Endothelial cell of umbilical vein (primary cell): ENCODE measurements at regions not wholly inside any gene's neighbourhood (a gene's known extent, or its start where the extent isn't known, plus 50 kb on each side); places are given as distances from the start of the nearest gene placed in this dataset.

Experiments
- BruUV-seq: library from RNA; stranded (reverse); fragments of 400-500 nt; replicated peaks from 2 replicates; lab custom pipeline; 2021; lab: Mats Ljungman, UMichigan
- CTCF ChIA-PET: fragments of 300-600, 350-600 bp; sonication (Branson Sonifier 250); formaldehyde crosslinking; loops from one replicate; lab custom pipeline; 2021; ENCODE audit warnings: antibody characterized with exemption, inconsistent platforms; lab: Charles Lee
- POLR2A ChIA-PET: fragments of 300-600, 350-600 bp; sonication (Branson Sonifier 250); formaldehyde crosslinking; loops from one replicate; lab custom pipeline; 2021; ENCODE audit warnings: antibody characterized with exemption, inconsistent platforms; lab: Charles Lee
- DNase-seq: peaks from one replicate; pipeline ENCODE4 v3.0.0-alpha.2; 2011; ENCODE audit warnings: low read depth, low spot score
- FAIRE-seq: peaks from 2 replicates; lab custom pipeline; 2011; peaks lifted over from hg19 to GRCh38; lab: Jason Lieb, UNC
- H2AFZ ChIP-seq: 2 replicates; pipeline ENCODE4 v1.6.0; 2012; ENCODE audit warnings: low read depth, low read length, control low read depth, inconsistent platforms
- H3K27ac ChIP-seq: 2 replicates; pipeline ENCODE4 v1.5.1; 2011; ENCODE audit warnings: low read depth, mild to moderate bottlenecking, control low read depth, low read length, moderate library complexity; ENCODE audit not compliant: insufficient read depth
- H3K27me3 ChIP-seq, 2 experiments: 2 replicates each; pipeline versions ENCODE4 v1.6.0 to v1.6.1; 2011; ENCODE audit warnings: low read length in 2 of 2, mixed read lengths in 1 of 2; ENCODE audit not compliant: control insufficient read depth in 2 of 2, insufficient read depth in 2 of 2
- H3K36me3 ChIP-seq, 2 experiments: 2 replicates in 1 of 2; 3 replicates in 1 of 2; pipeline ENCODE4 v1.5.1; 2011; ENCODE audit warnings: low read length in 2 of 2, mild to moderate bottlenecking in 1 of 2, moderate library complexity in 1 of 2; ENCODE audit not compliant: control insufficient read depth in 2 of 2, insufficient read depth in 2 of 2; ENCODE audit errors: extremely low read depth in 1 of 2
- H3K4me1 ChIP-seq: 3 replicates; pipeline ENCODE4 v1.5.1; 2011; ENCODE audit warnings: mild to moderate bottlenecking, low read length; ENCODE audit not compliant: control insufficient read depth, insufficient read depth; ENCODE audit errors: extremely low read depth
- H3K4me2 ChIP-seq: 2 replicates; pipeline ENCODE4 v1.6.1; 2011; ENCODE audit warnings: low read length, control low read depth, mixed read lengths; ENCODE audit not compliant: insufficient read depth
- H3K4me3 ChIP-seq, 3 experiments: fragments of 200-600 bp in 1 of 3; sonication (generic), shearing (Covaris generic) in 1 of 3; replicated peaks in 1 of 3; 2 replicates each; pipeline ENCODE4 v1.5.1; 2011 to 2016; ENCODE audit warnings: control low read depth in 3 of 3, low read length in 3 of 3, mild to moderate bottlenecking in 2 of 3, inconsistent platforms in 1 of 3, low read depth in 1 of 3, moderate library complexity in 1 of 3; ENCODE audit not compliant: insufficient read depth in 1 of 3
- H3K79me2 ChIP-seq: 2 replicates; pipeline ENCODE4 v1.6.0; 2012; ENCODE audit warnings: low read length, inconsistent platforms; ENCODE audit not compliant: control insufficient read depth, insufficient read depth
- H3K9ac ChIP-seq: replicated peaks from 2 replicates; pipeline ENCODE3; 2011; ENCODE audit warnings: low read length, control low read depth; ENCODE audit not compliant: insufficient read depth; ENCODE audit errors: extremely low read depth
- H3K9me1 ChIP-seq: replicated peaks from 3 replicates; pipeline ENCODE4 v1.6.0; 2011; ENCODE audit warnings: mild to moderate bottlenecking, low read length; ENCODE audit not compliant: control insufficient read depth, insufficient read depth; ENCODE audit errors: extremely low read depth
- H3K9me3 ChIP-seq: replicated peaks from 2 replicates; pipeline ENCODE4 v1.5.1; 2012; ENCODE audit warnings: low read length, inconsistent platforms; ENCODE audit not compliant: control insufficient read depth, insufficient read depth
- H4K20me1 ChIP-seq: replicated peaks from 2 replicates; pipeline ENCODE3; 2011; ENCODE audit warnings: mild to moderate bottlenecking, low read length; ENCODE audit not compliant: control insufficient read depth, insufficient read depth; ENCODE audit errors: extremely low read depth
- EZH2 ChIP-seq: IDR thresholded peaks from 2 replicates; pipeline ENCODE4 v1.6.1; 2012; ENCODE audit warnings: borderline replicate concordance, low read depth, mild to moderate bottlenecking, moderate library complexity, low read length, inconsistent platforms; ENCODE audit not compliant: severe bottlenecking
- FOS ChIP-seq: IDR thresholded peaks from 2 replicates; pipeline ENCODE4 v1.6.1; 2011; ENCODE audit warnings: mild to moderate bottlenecking, low read length, moderate library complexity, borderline replicate concordance; ENCODE audit not compliant: insufficient read depth
- GATA2 ChIP-seq: IDR thresholded peaks from 2 replicates; pipeline ENCODE4 v1.7.0; 2011; ENCODE audit warnings: low read depth, mild to moderate bottlenecking, moderate library complexity, mixed read lengths, low read length; ENCODE audit not compliant: insufficient read length, insufficient read depth
- JUN ChIP-seq: IDR thresholded peaks from 2 replicates; pipeline ENCODE4 v1.6.1; 2011; ENCODE audit warnings: borderline replicate concordance, low read depth; ENCODE audit not compliant: insufficient read length, insufficient read depth
- MAX ChIP-seq: IDR thresholded peaks from 2 replicates; pipeline ENCODE4 v1.6.1; 2011; ENCODE audit not compliant: insufficient read depth, insufficient read length
- MYC ChIP-seq: IDR thresholded peaks from one replicate; pipeline ENCODE4 v1.6.1; 2011; ENCODE audit warnings: mild to moderate bottlenecking, low read depth, low read length
- POLR2A ChIP-seq: IDR thresholded peaks from 2 replicates; pipeline ENCODE4 v1.6.1; 2012; ENCODE audit warnings: low read depth, mild to moderate bottlenecking, control low read depth, low read length
- POLR2AphosphoS5 ChIP-seq: IDR thresholded peaks from 2 replicates; pipeline ENCODE4 v1.6.1; 2012; ENCODE audit warnings: low read depth, mild to moderate bottlenecking, control low read depth, low read length, moderate library complexity; ENCODE audit not compliant: insufficient read depth
- dilution Hi-C: fragments of 300-500 bp; cut with MboI; formaldehyde crosslinking; loops from one replicate; pipeline ENCODE4 v1.15.0; 2019; ENCODE audit warnings: low sequenced_read_pairs; ENCODE audit not compliant: extremely low pct_ligation_motif_present
- intact Hi-C: fragments of 100-400 bp; cut with micrococcal nuclease; formaldehyde crosslinking; loops from one replicate; pipeline ENCODE4 v1.10.0; 2022
- TF ChIP-seq, protein P1 (sequence below), 2 donors: IDR thresholded peaks; 1 replicate in 1 of 2; 2 replicates in 1 of 2; pipeline ENCODE4 v1.5.1; 2011; ENCODE audit warnings: low read length in 2 of 2, mild to moderate bottlenecking in 2 of 2, moderate library complexity in 2 of 2, control low read depth in 1 of 2, inconsistent platforms in 1 of 2, low read depth in 1 of 2; ENCODE audit not compliant: insufficient read depth in 1 of 2; ENCODE audit errors: extremely low read depth in 1 of 2

DNA sequence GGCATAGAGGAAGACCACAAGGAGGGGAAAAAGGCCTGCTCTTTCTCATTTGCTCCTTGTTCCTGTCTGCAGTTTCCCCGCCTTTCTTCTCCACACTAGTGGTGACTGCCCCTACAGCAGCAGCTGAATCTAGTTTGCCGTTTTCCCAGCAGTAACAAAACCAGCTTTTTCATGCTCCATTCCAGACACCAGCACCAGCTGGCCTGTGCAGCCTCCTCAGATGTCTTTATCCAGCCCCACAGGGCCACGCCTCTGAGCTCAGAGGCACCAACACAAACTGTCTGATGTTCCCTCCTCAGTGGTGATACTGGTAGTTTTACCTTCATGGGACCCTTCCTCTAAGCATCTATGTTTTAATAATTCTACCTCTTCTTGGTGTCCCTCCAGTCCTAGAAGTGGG, 70.4 kb upstream of the SLC24A3 start:
- DNase-seq (no peak), FAIRE-seq (no peak)
- TF ChIP-seq MAX: no peak
- no peak for TF ChIP-seq POLR2AphosphoS5
- TF ChIP-seq GATA2: no peak
- TF ChIP-seq EZH2: no peak
- no peak for TF ChIP-seq JUN
- no peak for TF ChIP-seq MYC
- TF ChIP-seq POLR2A: no peak
- TF ChIP-seq FOS: no peak
- TF ChIP-seq, protein P1, sequence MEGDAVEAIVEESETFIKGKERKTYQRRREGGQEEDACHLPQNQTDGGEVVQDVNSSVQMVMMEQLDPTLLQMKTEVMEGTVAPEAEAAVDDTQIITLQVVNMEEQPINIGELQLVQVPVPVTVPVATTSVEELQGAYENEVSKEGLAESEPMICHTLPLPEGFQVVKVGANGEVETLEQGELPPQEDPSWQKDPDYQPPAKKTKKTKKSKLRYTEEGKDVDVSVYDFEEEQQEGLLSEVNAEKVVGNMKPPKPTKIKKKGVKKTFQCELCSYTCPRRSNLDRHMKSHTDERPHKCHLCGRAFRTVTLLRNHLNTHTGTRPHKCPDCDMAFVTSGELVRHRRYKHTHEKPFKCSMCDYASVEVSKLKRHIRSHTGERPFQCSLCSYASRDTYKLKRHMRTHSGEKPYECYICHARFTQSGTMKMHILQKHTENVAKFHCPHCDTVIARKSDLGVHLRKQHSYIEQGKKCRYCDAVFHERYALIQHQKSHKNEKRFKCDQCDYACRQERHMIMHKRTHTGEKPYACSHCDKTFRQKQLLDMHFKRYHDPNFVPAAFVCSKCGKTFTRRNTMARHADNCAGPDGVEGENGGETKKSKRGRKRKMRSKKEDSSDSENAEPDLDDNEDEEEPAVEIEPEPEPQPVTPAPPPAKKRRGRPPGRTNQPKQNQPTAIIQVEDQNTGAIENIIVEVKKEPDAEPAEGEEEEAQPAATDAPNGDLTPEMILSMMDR (IDR thresholded peaks at IDR 0.05; ENCODE audit: extremely low read depth in 1 of 2, insufficient read depth in 1 of 2, low read depth in 1 of 2, low read length in 2 of 2): no peak
- H4K20me1 ChIP-seq: no peaks in the 10 kb centered on the region
- H3K4me3 ChIP-seq: no peak overlapping the region
- H3K36me3 ChIP-seq: no peaks in the 10 kb centered on the region
- no peaks in the 10 kb centered on the region for H3K4me1 ChIP-seq
- no peak overlapping the region for H3K4me2 ChIP-seq
- H3K79me2 ChIP-seq: no peaks in the 10 kb centered on the region
- CTCF ChIA-PET: no interaction called here
- no peak overlapping the region for H3K9ac ChIP-seq
- H3K9me3 ChIP-seq: peaks cover 3% of the 10 kb centered on the region
- no peaks in the 10 kb centered on the region for H3K27me3 ChIP-seq
- no peak overlapping the region for H3K27ac ChIP-seq
- intact Hi-C loops: no loop called here
- dilution Hi-C loops: no loop called here
- no peak overlapping the region for H2AFZ ChIP-seq
- POLR2A ChIA-PET: no interaction called here
- no peaks in the 10 kb centered on the region for H3K9me1 ChIP-seq
- no TSS peak for BruUV-seq
